ENCODE measurements at regions not wholly inside any gene's neighbourhood (a gene's known extent, or its start where the extent isn't known, plus 50 kb on each side); places are given as distances from the start of the nearest gene placed in this dataset.
"Not testable (repeated sequence)": the region's sequence is repeated elsewhere in the genome, so short reads cannot be mapped to it uniquely, and the experiment has no call there.

GRCh38 chr16:75864243-75864642, 138.0 kb upstream of the CPHXL start:
- no TSS peak for BruUV-seq (replicated peaks)
- CTCF ChIA-PET = no interaction called here
- Histone ChIP-seq H3K9me3 (ENCODE audit: insufficient read depth, low read depth) (no peaks in the 10 kb centered on the region), H3K9me2 (ENCODE audit: insufficient read depth) (no peaks in the 10 kb centered on the region), H3K36me3 (ENCODE audit: low read depth) (no peaks in the 10 kb centered on the region), H3K4me3 (no peak overlapping the region), H3K79me2 (ENCODE audit: low read depth) (no peaks in the 10 kb centered on the region), H3K4me2 (no peak overlapping the region), H3K27ac (no peak overlapping the region), H3K27me3 (ENCODE audit: insufficient read depth, low read depth) (peaks cover 40% of the 10 kb centered on the region), H3F3A (ENCODE audit: insufficient read depth, low read depth) (no peaks in the 10 kb centered on the region), H3K4me1 (replicated peaks; ENCODE audit: insufficient read depth) (no peaks in the 10 kb centered on the region), H4K20me1 (ENCODE audit: insufficient read depth) (no peaks in the 10 kb centered on the region), H2AFZ (no peak overlapping the region)
- DNase-seq = no peak
- POLR2A ChIA-PET (ENCODE audit: unreplicated experiment) = no interaction called here
- intact Hi-C loops (cut with micrococcal nuclease; ENCODE audit: unreplicated experiment) = no loop called here
- TF ChIP-seq, protein P1, sequence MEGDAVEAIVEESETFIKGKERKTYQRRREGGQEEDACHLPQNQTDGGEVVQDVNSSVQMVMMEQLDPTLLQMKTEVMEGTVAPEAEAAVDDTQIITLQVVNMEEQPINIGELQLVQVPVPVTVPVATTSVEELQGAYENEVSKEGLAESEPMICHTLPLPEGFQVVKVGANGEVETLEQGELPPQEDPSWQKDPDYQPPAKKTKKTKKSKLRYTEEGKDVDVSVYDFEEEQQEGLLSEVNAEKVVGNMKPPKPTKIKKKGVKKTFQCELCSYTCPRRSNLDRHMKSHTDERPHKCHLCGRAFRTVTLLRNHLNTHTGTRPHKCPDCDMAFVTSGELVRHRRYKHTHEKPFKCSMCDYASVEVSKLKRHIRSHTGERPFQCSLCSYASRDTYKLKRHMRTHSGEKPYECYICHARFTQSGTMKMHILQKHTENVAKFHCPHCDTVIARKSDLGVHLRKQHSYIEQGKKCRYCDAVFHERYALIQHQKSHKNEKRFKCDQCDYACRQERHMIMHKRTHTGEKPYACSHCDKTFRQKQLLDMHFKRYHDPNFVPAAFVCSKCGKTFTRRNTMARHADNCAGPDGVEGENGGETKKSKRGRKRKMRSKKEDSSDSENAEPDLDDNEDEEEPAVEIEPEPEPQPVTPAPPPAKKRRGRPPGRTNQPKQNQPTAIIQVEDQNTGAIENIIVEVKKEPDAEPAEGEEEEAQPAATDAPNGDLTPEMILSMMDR (conservative IDR thresholded peaks at IDR 0.05) = no peak
- TF ChIP-seq EZH2 (IDR thresholded peaks at IDR 0.05; ENCODE audit: low read depth) = no peak

- Histone ChIP-seq H3K27me3 (ENCODE audit: insufficient read depth, low read depth) (peaks cover 29% of the 10 kb centered on the region), H3K36me3 (ENCODE audit: low read depth) (no peaks in the 10 kb centered on the region), H3K9me2 (ENCODE audit: insufficient read depth) (no peaks in the 10 kb centered on the region), H3K4me1 (replicated peaks; ENCODE audit: insufficient read depth) (no peaks in the 10 kb centered on the region), H3K79me2 (ENCODE audit: low read depth) (no peaks in the 10 kb centered on the region), H2AFZ (no peak overlapping the region), H3F3A (ENCODE audit: insufficient read depth, low read depth) (no peaks in the 10 kb centered on the region), H4K20me1 (ENCODE audit: insufficient read depth) (no peaks in the 10 kb centered on the region), H3K4me2 (no peak overlapping the region), H3K9me3 (ENCODE audit: insufficient read depth, low read depth) (no peaks in the 10 kb centered on the region), H3K4me3 (no peak overlapping the region), H3K27ac (no peak overlapping the region)
- no peak for DNase-seq
- no TSS peak for BruUV-seq (replicated peaks)
- TF ChIP-seq, protein P1 (conservative IDR thresholded peaks at IDR 0.05) = no peak
- TF ChIP-seq EZH2 (IDR thresholded peaks at IDR 0.05; ENCODE audit: low read depth) = no peak
- intact Hi-C loops (cut with micrococcal nuclease; ENCODE audit: unreplicated experiment) = no loop called here
- POLR2A ChIA-PET (ENCODE audit: unreplicated experiment) = no interaction called here
- CTCF ChIA-PET = no interaction called here
These were observed 139.4 kb upstream of the CPHXL start for GRCh38 chr16:75865736-75866135.

DNA sequence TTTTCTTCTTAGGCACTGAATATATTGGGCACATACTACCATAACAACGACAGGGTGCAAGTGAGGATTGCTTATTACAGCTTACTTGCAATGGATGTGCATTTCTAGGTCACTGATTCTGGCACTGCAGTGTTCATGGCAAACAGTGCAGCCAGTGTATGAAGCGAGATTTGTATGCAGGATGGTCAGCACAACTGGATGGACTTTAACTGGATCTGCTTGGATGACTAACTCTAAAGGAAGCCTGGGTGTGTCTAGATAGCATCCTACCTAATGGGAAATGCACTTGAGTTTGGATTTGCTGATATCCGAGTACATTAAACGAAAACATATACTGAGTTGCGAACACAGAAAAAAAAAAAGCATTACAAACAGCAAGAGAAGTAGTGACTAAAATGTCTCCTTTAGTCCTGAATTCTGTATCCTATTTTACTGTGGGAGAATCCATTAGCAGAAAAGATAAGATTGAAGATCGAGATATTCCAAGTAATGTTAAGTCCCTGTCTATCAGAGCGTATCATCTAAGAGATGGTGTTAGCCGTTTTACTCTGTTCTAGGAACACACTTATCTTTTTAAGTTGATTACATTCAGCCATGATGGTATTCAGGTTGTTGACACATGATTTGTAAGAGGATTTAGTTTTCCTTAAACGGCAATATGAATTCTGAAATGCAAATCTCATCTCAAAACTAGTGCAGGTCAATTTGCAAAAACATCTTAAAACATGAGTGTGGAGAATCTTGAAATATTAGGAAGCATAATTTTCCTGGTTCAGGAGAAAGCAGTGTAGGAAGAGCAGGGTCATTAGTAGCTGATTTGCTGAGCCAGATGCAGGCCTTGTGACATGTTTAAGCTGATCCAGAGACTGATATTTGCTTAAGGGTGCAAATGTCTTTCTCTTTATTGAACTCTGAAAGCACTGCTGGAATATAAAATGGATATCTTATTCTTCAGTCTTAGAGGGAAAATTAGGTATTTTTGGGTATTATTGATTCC, 142.6 kb upstream of the CPHXL start:
- Histone ChIP-seq H2AFZ (no peak overlapping the region), H3K79me2 (ENCODE audit: low read depth) (no peaks in the 10 kb centered on the region), H3K4me1 (replicated peaks; ENCODE audit: insufficient read depth) (no peaks in the 10 kb centered on the region), H3K4me3 (no peak overlapping the region), H3K27ac (no peak overlapping the region), H3K36me3 (ENCODE audit: low read depth) (no peaks in the 10 kb centered on the region), H3K4me2 (no peak overlapping the region), H4K20me1 (ENCODE audit: insufficient read depth) (no peaks in the 10 kb centered on the region), H3K9me2 (ENCODE audit: insufficient read depth) (no peaks in the 10 kb centered on the region), H3K27me3 (ENCODE audit: insufficient read depth, low read depth) (peaks cover under 1% of the 10 kb centered on the region; the same call in 1 of the 2 replicates), H3F3A (ENCODE audit: insufficient read depth, low read depth) (no peaks in the 10 kb centered on the region), H3K9me3 (ENCODE audit: insufficient read depth, low read depth) (no peaks in the 10 kb centered on the region)
- TF ChIP-seq, protein P1 (conservative IDR thresholded peaks at IDR 0.05) = no peak
- no peak for TF ChIP-seq EZH2 (IDR thresholded peaks at IDR 0.05; ENCODE audit: low read depth)
- DNase-seq = no peak
- intact Hi-C loops (cut with micrococcal nuclease; ENCODE audit: unreplicated experiment) = no loop called here
- ChIA-PET CTCF (no interaction called here), POLR2A (ENCODE audit: unreplicated experiment) (no interaction called here)
- BruUV-seq (replicated peaks) = no TSS peak

DNA sequence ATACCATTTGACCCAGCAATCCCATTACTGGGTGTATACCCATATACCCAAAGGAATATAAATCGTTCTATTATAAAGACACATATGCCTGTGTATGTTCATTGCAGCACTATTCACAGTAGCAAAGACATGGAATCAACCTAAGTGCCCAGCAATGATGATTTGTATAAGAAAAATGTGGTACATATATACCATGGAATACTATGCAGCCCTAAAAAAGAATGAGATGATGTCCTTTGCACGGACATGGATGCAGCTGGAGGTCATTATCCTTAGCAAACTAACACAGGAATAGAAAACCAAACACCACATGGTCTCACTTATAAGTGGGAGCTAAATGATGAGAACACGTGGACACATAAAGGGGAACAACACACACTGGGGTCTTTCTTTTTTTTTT, 155.0 kb upstream of the CPHXL start:
- POLR2A ChIA-PET (ENCODE audit: unreplicated experiment); intact Hi-C loops (cut with micrococcal nuclease; ENCODE audit: unreplicated experiment); CTCF ChIA-PET; H3K36me3 ChIP-seq (ENCODE audit: low read depth); H3K9me3 ChIP-seq (ENCODE audit: insufficient read depth, low read depth); H3K4me3 ChIP-seq; H2AFZ ChIP-seq; H3K79me2 ChIP-seq (ENCODE audit: low read depth); H3K4me2 ChIP-seq; H4K20me1 ChIP-seq (ENCODE audit: insufficient read depth); H3K27ac ChIP-seq; H3K4me1 ChIP-seq (replicated peaks; ENCODE audit: insufficient read depth); H3F3A ChIP-seq (ENCODE audit: insufficient read depth, low read depth); DNase-seq; H3K9me2 ChIP-seq (ENCODE audit: insufficient read depth); BruUV-seq (replicated peaks): not testable (repeated sequence)
- peaks cover 13% of the 10 kb centered on the region for H3K27me3 ChIP-seq (ENCODE audit: insufficient read depth, low read depth)
